ENCODE measurements at regions not wholly inside any gene's neighbourhood (a gene's known extent, or its start where the extent isn't known, plus 50 kb on each side); places are given as distances from the start of the nearest gene placed in this dataset.
"Not testable (repeated sequence)": the region's sequence is repeated elsewhere in the genome, so short reads cannot be mapped to it uniquely, and the experiment has no call there.

DNA sequence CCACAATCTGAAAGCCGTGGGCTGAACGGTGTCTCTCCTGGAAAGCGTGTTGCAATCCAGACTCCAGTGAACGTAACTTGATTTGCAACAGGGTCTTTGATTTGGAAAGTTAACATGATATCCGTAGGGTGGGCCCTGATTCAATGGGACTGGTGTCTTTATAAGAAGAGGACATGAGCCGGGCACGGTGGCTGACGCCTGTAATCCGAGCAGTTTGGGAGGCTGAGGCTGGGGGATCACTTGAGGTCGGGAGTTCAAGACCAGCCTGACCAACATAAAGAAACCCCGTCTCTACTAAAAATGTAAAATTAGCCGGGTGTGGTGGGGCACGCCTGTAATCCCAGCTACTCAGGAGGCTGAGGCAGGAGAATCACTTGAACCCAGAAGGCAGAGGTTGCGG lies 176.5 kb downstream of the CRLF2 start:
- H3K27me3 ChIP-seq (replicated peaks in 1 of 4; ENCODE audit: control insufficient read depth in 3 of 4, extremely low read depth in 1 of 4, insufficient read depth in 3 of 4, low read length in 3 of 4); H2BK15ac ChIP-seq (ENCODE audit: low read length); H4K91ac ChIP-seq (replicated peaks; ENCODE audit: insufficient read length, low read length); H4K8ac ChIP-seq (ENCODE audit: extremely low read depth, insufficient read depth, low read length); H3K56ac ChIP-seq (replicated peaks; ENCODE audit: insufficient read length, low read depth, low read length); H2BK120ac ChIP-seq (replicated peaks; ENCODE audit: low read depth, low read length); H3K4ac ChIP-seq (replicated peaks; ENCODE audit: insufficient read length, low read depth, low read length); H3K4me3 ChIP-seq (ENCODE audit: extremely low read depth in 1 of 4, insufficient read depth in 2 of 4, low read depth in 3 of 4, low read length in 4 of 4); DNase-seq (ENCODE audit: low read depth in 1 of 2, low spot score in 2 of 2); H3K4me1 ChIP-seq (replicated peaks in 1 of 4; ENCODE audit: control insufficient read depth in 3 of 4, insufficient read depth in 4 of 4, low read length in 3 of 4); H3K36me3 ChIP-seq (ENCODE audit: control insufficient read depth in 2 of 4, insufficient read depth in 4 of 4, low read length in 3 of 4); FAIRE-seq; H3K23me2 ChIP-seq (ENCODE audit: low read depth, low read length); H3K4me2 ChIP-seq (ENCODE audit: insufficient read depth in 1 of 2, low read depth in 2 of 2, low read length in 2 of 2); H3K14ac ChIP-seq (ENCODE audit: insufficient read length); H4K20me1 ChIP-seq (replicated peaks in 1 of 2; ENCODE audit: control insufficient read depth in 1 of 2, insufficient read depth in 2 of 2, low read length in 2 of 2); H3K79me2 ChIP-seq (ENCODE audit: control insufficient read depth in 1 of 2, insufficient read depth in 2 of 2, low read length in 2 of 2); H2AFZ ChIP-seq (ENCODE audit: low read length); H4K5ac ChIP-seq (ENCODE audit: insufficient read length, low read depth, low read length); H2AK5ac ChIP-seq (ENCODE audit: low read depth, low read length); H3K27ac ChIP-seq (ENCODE audit: low read depth, low read length); H3K18ac ChIP-seq (ENCODE audit: extremely low read depth, low read length); CTCF ChIA-PET (ENCODE audit: partially characterized antibody); H2BK20ac ChIP-seq (ENCODE audit: low read length); H3K9me3 ChIP-seq (ENCODE audit: insufficient read depth in 2 of 2, low read depth in 1 of 2, low read length in 1 of 2); H3K9ac ChIP-seq (replicated peaks in 1 of 4; ENCODE audit: extremely low read depth in 1 of 4, low read depth in 3 of 4, low read length in 3 of 4); POLR2A ChIA-PET (ENCODE audit: partially characterized antibody); H2BK12ac ChIP-seq (ENCODE audit: low read depth, low read length); H2BK5ac ChIP-seq (ENCODE audit: low read depth, low read length); H3K23ac ChIP-seq (ENCODE audit: insufficient read length); H3K79me1 ChIP-seq (ENCODE audit: low read depth, low read length): not testable (repeated sequence)
- WGBS, 2 experiments (ENCODE audit: extremely low coverage in 1 of 2, insufficient coverage in 1 of 2, insufficient read length in 1 of 2, insufficient replicate concordance in 2 of 2, low coverage in 1 of 2, low lambda C conversion rate in 2 of 2, missing lambda C conversion rate in 1 of 2) = 92% methylated on average over 13 of the region's 14 CpGs; no CpG with 5 or more reads in 1 of the 2 experiments

Data from H1 (cell line).